ENCODE measurements at regions not wholly inside any gene's neighbourhood (a gene's known extent, or its start where the extent isn't known, plus 50 kb on each side); places are given as distances from the start of the nearest gene placed in this dataset.

DNA sequence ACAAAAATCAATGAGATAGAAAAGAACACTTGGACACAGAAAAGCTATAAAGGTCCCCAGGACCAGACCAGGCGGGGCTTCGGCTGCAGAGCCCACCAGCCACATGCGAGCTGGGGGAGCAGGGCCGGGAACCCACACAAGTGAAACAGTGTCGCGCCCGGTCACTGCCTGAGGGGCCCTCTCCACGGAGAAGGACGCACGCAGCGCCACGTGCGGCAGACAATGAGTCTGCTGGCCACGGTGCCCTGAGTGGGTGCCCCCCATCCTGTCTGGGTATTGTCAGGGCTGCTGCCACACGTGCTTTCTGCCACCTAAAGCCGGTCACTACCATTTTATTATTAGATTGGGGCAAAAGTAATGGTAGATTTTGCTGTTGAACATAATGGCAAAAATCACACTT is 207.9 kb upstream of the HDAC4 start:
- DNase-seq: no peak

DNA sequence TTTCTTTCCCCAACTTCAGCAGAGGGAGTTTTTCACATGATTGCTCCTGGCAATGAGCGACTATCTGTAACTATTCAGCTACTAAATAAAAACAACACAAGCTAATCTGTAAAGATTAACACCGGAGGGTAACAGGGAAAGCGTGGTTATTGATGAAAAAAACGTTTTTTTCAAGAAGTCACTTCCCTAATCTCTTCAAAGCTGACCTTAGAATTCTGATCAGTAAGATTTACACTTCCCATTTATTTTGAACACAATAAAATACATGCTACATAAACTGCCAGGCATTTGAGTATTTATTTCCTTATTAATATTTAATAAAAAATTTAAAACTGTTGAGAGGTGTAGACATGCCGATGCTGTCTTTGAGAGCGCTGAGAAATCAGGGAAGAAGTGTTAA is 207.4 kb upstream of the HDAC4 start:
- no peak for DNase-seq

DNA sequence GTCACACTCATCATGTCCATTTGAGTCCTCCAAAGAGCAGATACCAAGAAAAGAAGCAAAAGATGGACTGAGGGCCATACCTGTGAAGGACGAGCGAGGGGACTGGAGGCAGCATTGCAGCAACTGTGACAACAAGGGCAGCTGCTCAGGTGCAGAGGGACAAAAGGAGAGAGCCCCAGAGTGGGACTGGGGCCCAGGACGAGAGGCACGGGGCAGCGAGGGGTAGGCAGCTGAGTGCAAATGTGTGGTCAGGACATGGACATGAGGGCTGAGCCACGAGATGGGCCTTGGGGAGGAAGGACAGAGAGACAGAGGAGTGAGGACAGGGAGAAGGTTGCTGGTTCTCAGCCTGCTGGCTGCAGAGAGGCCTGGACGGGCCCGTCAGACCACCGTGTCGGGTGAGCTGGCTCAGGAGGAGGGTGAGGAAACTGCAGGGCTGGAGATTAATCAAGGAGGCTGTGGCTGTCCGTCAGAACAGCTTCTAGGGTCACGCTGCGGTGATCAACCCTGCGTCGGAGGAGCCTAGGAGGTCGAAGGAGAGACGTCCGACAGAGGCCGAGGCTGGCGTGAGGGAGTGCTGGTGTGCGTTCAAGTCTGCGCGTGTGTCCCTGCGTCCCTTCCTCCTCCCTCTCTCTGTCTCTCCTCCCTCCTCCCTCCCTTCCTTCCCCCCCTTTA is 206.8 kb upstream of the HDAC4 start:
- DNase-seq: no peak

DNA sequence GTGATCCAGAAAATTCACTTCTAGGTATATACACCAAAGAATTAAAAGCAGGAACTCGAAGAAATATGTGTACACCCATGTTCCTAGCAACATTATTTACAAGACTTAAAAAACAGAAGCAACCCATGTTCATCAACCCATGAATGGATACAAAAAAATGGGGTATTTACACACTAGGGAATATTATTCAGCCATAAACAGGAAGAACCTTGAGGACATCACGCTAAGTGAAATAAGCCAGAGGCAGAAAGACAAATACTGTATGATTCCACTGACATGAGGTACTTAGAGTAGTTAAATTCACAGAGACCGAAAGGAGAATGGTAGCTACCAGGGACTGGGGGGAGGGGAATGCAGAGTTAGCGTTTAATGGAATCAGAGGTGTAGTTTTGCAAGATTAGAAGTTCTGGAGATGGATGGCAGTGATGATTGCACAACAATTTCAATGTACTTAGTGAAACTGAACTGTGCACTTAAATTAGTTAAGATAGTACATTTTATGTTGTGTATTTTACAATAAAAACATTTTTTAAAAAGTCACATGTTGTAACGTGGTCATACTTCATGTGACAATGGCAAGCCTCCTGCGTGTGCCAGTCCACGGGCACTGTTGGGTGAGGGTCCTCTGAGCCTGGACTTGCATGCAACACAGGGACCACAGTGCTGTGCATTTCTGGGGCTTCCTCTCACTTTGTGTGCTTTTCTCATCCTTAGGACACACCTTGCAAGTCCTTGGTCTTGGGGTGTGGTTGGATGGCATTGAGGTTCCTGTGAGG is 206.1 kb upstream of the HDAC4 start:
- DNase-seq: no peak

DNA sequence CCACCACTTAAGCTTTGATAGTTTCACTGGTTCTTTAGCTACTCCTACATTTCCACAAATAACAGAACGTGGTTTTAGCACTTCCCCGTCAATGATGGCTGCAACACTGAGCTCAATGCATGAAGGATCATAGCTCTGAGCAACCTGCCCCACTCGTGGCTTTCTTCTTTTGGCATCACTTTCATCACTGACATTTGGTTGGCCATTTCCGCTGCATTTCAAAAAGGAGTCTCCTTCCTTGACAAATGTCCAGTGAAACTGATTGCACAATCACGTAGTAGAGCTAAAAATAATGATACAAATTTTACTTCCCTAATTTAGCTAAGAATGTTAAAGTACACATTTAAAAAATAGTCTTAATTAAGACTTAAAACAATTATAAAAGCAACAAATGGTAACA is 205.2 kb upstream of the HDAC4 start:
- DNase-seq: no peak

DNA sequence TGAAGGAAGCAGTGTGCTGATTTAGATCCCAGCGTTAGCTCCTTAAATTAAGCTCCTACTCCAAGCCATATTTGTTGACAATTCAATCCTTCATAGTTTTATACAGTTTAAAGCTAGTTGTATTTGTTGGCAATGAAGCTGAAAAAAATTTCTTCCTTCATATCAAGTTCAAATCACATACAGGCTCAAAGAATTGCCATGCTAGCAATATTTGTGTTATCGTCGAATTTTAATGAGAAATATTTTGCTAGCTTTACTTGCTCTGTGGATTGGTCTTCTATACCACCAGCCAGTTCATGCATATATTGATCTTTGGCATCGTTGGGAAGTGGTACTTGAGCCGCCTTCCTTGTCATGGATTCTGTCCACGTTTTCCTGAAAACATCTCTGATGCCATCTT is 204.6 kb upstream of the HDAC4 start:
- DNase-seq: no peak

DNA sequence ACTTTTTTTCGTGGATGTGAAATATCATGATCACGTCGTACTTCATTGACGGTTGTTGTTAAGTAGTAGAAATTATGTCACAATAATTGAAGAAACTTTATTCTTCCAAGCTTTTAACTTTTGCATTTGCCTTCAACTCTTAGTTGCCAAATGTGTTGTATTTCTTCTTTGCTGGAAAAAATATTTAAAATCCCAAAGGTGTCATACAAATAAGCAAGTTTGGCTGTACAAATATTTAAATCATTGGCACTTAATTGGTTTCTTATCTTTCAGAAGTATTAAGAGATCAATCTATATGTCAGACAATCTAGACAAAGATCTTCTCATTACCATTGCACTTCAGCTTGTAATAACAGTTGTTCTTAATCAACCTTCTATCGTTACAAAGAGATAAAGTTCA is 204.0 kb upstream of the HDAC4 start:
- no peak for DNase-seq

DNA sequence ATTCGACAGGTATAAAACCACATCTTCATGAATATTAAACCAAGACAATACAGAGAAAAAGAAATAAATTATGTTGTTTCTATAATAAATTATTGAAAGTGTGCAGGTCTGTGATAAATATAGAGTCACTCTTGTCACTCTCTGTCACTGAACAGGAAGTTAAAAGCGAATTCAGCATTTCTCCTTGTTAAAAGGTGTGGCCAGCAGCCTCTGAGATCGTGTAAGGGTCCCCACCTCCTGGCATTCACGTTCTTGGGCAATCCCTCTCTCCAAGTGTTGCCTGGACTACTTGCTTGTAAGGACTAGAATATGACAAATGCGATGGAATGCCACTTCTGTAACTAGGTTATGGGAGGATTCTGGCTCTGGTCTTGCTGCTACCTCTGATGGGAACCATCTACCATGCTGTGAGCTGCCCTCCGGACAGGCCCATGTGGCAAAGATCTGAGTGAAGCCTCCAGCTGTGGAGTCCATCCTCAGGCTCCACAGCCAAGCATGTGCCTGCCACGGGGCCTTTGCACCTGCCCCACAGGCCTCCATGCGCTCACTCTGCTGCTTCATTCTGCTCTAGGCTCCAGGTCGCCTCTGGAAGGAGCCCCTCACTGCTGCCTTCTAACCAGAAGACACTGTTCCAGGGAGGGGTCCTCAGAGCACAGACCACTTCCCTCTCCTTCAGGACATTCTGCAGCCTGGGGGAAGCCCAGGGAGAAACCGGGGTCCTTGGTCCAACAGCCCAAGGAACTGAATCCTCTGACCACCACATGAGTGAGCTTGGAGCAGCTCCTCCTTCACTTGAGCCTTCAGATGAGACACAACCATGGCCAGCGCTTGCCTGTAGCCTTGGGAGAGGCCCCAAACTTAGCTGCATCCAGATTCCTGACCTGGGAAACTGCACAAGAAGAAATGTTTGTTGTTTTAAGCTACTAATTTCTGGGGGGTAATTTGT is 202.9 kb upstream of the HDAC4 start:
- DNase-seq: no peak

DNA sequence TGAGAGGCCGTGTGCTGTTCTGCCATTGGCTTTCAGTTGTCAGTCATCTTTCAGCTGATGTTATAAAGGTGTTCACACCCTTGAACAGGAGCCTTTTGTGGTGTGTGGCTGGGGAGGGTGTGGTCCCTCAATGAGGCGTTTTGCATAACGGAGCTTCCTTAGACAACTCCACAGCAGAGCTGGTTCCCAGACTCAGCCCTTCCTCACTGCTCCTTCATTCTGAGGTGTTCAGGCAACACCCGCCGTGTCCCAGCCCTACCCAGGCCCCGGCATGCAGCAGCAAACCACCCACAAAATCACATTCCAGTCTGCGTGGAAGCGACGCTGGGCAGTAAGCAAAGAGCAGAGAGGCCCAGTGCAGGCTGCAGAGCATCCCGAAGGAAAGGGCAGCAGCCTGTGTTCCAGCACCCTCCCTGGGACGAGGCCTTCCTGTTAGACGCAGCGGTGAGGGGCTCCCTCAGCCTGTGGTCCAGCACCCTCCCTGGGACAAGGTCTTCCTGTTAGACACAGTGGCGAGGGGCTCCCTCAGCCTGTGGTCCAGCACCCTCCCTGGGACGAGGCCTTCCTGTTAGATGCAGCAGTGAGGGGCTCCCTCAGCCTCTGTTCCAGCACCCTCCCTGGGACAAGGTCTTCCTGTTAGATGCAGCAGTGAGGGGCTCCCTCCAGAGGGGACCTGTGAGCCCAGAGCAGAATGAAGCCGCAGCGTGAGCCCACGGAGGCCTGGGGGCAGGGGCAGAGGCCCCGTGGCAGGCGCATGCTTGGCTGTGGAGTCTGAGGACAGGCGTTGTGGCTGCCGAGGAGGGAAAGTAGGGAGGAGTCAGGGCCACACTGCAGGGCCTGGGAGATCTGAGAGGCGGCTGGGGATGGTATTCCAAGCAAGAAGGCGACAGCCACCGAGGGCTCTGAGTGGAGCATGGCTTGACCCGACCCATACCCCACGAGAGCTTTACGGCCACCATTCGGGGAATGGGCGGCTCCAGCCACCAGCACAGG is 201.8 kb upstream of the HDAC4 start:
- no peak for DNase-seq

DNA sequence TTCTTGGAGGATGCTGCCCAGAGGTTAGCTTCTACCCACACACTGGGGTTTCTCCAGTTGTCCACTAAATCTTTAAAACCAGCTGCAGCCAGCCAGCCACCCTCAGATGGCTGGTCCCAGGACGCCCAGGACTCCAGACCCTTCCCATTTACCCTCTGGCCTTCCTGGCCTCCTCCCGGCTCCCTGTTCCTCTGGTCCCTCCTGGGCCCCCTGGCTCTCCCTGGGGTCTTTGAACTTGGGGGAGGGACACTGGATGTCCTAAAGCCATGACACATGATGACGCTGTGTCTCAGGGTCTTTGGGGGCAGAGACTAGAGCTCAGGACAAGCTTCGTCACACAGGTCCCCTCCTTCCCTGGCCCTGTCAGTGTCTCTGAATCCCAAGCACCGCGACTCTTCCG is 201.1 kb upstream of the HDAC4 start:
- DNase-seq: no peak

DNA sequence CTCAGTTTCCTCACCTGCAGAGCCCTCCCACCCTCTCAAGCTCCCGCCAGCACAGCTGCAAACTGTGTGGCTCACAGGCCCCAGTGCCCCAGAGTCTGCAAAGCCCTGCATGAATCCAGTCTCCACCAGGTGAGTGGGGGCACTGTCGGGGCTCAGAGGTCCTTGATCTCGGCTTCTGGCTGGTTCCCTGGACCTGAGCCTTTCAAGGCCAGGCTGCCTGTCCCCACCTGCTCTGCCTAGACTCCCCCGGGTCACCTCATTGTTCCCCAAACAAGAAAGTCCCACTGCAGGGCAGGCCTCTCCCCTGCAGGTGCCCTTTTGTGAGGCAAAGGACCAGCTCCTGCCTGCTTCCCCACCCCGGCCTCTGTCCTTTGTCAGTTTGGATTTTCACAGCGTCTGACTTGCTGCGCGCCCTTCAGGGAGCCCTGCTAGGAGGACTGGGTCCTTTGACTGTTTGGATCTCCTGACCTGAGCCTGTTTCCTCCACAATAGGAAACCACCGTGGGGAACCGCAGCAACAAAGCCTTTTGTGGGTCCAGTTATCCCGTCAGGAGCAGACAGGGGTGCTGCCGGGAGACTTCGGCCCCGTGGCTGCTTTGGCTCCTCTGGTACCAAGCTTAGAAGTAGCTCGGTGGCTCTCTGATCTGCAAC is 200.5 kb upstream of the HDAC4 start:
- DNase-seq: no peak

DNA sequence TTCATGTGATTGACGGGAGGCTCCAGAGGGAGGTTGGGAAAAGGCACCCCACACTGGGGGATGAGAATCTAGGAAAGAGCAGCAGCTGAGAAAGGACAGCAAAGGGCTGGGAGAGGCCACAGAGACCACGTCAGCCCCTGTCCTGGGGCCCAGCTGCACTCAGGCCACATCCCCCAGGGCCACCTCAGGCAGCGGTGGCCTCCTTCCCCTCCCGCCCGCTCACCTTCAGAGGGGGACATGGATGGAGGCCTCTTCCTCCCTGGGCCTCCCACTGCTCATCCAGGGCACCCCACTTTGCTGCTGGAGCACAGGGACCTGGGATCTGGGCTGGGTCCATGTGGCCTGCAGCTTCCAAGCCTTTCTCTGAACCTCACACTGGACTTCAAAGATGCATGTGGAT is 199.8 kb upstream of the HDAC4 start:
- no peak for DNase-seq

DNA sequence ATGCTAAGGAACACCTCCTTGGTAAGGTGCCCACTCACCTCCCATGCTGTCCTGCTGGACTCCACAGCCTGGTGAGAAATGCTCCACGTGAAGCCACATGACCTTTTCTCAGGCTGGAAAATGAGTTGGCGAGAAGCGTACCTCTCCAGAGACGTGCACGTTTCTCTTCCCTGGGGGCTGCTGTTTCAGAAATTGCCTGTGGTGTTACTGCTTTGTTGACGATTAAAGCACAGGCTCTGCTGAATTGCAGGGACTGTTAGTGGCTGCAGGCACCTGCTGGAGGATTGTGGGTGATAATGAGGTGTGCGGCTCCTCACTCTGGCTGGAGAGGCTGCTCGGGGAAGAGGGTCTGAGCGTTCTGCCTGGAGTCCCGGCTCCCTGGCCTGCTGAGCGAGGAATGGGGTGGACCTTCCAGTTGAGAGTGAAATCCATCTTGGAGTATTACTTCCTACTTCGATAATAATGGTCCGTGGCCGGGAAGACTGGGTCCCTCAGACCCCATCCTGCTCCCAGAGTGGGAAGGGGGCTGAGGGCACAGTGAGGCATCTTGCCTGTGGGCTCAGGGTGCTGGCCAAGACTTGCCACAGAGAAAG is 199.3 kb upstream of the HDAC4 start:
- no peak for DNase-seq

DNA sequence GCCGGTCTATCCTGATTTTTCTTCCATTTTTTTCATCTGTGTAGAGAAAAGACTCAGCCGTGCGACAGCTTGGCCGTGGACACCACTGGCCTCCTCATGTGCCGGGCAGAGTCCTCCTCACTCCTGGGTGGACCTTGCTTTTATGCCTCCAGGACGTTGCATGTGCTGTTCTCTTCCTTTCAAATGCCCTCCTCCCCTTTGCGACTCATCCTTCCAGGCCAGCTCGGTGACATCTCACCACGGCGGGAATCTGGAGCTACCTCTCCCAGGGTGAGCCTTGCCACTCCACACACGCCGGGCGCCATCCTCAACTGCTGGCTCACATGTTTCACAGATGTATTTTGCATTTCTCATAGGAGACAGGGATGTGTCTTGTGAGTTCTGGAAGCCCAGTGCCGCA is 198.5 kb upstream of the HDAC4 start:
- no peak for DNase-seq

DNA sequence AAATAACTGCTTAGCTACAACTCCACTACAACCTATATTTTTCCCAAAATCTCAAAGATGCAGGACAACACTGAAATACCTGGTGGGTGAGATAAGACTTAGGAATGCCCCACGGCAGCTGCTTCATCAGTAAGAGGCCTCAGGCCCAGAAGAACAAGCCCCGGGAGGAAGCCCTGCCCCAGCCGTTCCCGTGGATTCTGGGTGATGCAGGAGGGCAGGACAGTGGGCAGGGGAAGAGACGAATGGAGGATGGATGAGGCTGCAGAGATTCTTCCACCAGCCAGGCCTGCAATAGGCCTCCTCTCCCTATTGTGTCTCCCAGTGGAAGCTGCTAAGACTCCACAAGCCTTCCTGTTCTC is 197.9 kb upstream of the HDAC4 start:
- no peak for DNase-seq

DNA sequence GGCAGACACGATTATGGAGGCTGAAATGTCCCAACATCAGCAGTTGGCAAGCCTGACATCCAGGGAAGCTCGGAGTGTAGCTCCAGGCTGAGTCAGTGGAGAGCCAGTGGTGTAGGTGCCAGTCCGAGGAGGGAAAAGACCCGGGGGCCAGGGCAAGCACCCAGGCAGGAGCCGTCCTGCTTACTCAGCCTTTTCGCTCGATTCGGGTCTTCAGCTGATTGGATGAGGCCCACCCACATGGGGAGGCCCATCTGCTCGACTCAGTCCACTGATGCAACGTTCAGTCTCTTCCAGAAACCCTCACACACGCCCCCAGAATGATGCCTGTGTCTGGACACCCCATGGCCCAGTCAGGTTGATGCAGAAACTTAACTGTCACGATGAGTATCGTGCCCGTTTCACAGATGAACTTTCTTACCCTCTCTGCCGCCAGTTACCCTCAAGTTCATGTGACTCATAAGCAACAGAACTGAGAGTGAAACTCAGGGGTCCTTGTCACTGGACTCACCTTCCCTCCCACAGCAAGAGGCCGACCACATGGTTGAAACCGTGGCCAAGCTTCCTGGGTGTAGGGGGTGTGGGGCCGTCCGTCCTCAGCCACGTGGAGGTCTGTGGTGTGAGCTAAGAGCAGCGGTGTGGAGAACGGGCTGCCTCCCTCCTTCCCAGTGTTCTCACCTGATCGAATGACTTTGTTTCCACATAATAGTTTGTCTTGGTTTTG is 197.4 kb upstream of the HDAC4 start:
- DNase-seq: no peak

DNA sequence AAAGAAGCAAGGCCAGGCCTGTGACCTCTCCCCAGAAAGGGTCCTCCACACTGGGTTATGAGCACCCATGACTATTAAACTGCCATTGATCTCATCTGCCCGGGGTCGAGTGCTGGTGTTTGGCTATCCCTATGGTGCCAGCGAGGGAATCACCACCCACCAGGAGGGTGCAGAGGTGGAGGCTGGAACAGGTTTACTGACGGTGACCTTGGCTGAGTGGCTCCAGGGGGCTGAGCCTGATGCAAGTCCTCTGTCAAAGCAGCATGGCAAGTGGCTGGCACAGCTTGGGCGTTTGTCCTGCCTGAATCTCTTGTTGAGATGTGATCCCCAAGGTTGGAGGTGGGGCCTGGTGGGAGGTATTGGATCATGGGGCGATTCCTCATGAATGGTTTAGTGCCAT is 196.4 kb upstream of the HDAC4 start:
- no peak for DNase-seq

DNA sequence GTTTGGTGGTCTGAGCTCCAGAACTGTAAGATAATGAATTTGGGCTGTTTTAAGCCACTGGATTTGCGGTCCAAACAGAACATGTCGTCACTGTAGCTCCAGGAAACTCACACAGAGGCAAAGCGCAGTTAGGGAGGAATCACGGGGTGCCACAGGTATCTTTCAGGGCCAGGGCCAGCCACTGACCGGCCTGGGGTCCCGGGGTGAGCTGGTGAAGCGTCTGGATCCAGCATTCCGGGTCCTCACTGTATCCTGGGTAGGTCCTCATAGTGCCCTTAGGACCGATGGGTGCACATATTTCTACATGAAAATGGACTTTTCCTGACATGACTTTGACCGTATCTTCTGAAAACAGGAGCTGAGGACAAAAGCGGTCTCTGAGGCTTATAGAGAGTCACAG is 196.0 kb upstream of the HDAC4 start:
- DNase-seq: no peak

DNA sequence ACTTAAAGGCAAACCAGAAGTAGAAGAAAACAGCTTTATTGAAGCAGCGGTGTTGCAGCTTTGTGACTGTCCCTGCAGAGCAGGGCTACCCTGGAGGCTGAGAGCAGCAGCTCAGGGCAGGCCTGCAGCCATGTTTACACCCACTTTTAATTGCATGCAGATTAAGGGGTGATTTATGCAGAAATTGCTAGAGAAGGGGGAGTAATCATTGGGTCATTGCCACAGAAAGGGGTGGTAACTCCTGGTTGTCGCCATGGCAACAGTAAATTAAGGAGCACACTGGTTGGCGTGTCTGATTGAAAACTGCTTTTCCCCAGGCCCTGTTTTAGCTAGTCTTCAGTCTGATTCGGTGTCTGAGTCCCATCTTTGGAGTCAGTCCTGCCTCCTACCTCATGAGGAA is 195.4 kb upstream of the HDAC4 start:
- no peak for DNase-seq

DNA sequence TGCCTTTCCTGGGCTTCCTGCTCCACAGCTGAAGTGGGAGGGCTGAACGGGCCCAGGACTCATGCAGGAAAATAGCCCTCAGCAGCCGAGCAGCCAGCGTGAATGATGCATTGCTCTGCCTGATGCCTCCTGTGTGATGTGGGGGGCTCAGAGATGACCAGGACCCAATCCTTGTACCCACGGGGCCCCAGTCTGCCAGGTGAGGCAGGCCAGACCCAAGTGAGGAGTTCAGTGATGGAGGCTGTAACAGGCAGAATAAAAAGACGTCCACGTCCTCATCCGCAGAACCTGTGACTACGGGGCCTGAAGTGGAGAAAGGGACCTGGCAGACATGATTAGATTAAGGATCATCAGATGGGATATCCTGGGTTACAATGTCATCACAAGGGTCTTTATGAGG is 194.9 kb upstream of the HDAC4 start:
- no peak for DNase-seq
